Keratinocyte (primary cell): ENCODE measurements at regions not wholly inside any gene's neighbourhood (a gene's known extent, or its start where the extent isn't known, plus 50 kb on each side); places are given as distances from the start of the nearest gene placed in this dataset.

Experiments
- DNase-seq: peaks from one replicate; pipeline ENCODE4 v3.0.0-alpha.2; 2011; ENCODE audit warnings: low read depth, missing footprints, low spot score
- FAIRE-seq: peaks from 2 replicates; lab custom pipeline; 2011; peaks lifted over from hg19 to GRCh38; lab: Jason Lieb, UNC
- H2AFZ ChIP-seq: 2 replicates; pipeline ENCODE4 v1.6.0; 2012; ENCODE audit warnings: low read length, control low read depth, inconsistent platforms; ENCODE audit not compliant: control insufficient read depth
- H3K27ac ChIP-seq: 2 replicates; pipeline ENCODE4 v1.5.1; 2011; ENCODE audit warnings: low read length; ENCODE audit not compliant: control insufficient read depth, insufficient read depth
- H3K27me3 ChIP-seq: 3 replicates; pipeline ENCODE4 v1.6.0; 2011; ENCODE audit warnings: low read length; ENCODE audit not compliant: control insufficient read depth, insufficient read depth; ENCODE audit errors: extremely low read depth
- H3K36me3 ChIP-seq, 2 experiments: 2 replicates in 1 of 2; 3 replicates in 1 of 2; pipeline ENCODE4 v1.5.1; 2011; ENCODE audit warnings: low read length in 2 of 2, mild to moderate bottlenecking in 1 of 2; ENCODE audit not compliant: control insufficient read depth in 2 of 2, insufficient read depth in 2 of 2; ENCODE audit errors: extremely low read depth in 1 of 2
- H3K4me1 ChIP-seq: 3 replicates; pipeline ENCODE4 v1.5.1; 2011; ENCODE audit warnings: low read length; ENCODE audit not compliant: control insufficient read depth, insufficient read depth; ENCODE audit errors: extremely low read depth
- H3K4me2 ChIP-seq: 3 replicates; pipeline ENCODE4 v1.6.0; 2011; ENCODE audit warnings: low read depth, low read length; ENCODE audit not compliant: control insufficient read depth, insufficient read depth; ENCODE audit errors: extremely low read depth
- H3K4me3 ChIP-seq, 3 experiments: fragments of 200-600 bp in 1 of 3; sonication (generic) in 1 of 3; 2 replicates in 2 of 3; 3 replicates in 1 of 3; pipeline ENCODE4 v1.5.1; 2011 to 2016; ENCODE audit warnings: low read length in 3 of 3, mild to moderate bottlenecking in 3 of 3, control low read depth in 2 of 3, inconsistent platforms in 1 of 3, low read depth in 1 of 3, mixed read lengths in 1 of 3, mixed run types in 1 of 3, moderate library complexity in 1 of 3; ENCODE audit not compliant: control insufficient read depth in 2 of 3, insufficient read depth in 2 of 3; ENCODE audit errors: extremely low read depth in 1 of 3
- H3K79me2 ChIP-seq: 2 replicates; pipeline ENCODE4 v1.6.0; 2012; ENCODE audit warnings: low read length; ENCODE audit not compliant: control insufficient read depth, insufficient read depth
- H3K9ac ChIP-seq: 3 replicates; pipeline ENCODE4 v1.6.0; 2011; ENCODE audit warnings: low read length; ENCODE audit not compliant: control insufficient read depth, insufficient read depth; ENCODE audit errors: extremely low read depth
- H3K9me1 ChIP-seq: 3 replicates; pipeline ENCODE4 v1.6.0; 2011; ENCODE audit warnings: low read length; ENCODE audit not compliant: control insufficient read depth, insufficient read depth; ENCODE audit errors: extremely low read depth
- H3K9me3 ChIP-seq: 2 replicates; pipeline ENCODE4 v1.5.1; 2012; ENCODE audit warnings: low read depth, low read length; ENCODE audit not compliant: control insufficient read depth
- H4K20me1 ChIP-seq: 3 replicates; pipeline ENCODE4 v1.6.0; 2011; ENCODE audit warnings: low read length; ENCODE audit not compliant: control insufficient read depth, insufficient read depth; ENCODE audit errors: extremely low read depth
- EZH2 ChIP-seq: IDR thresholded peaks from one replicate; pipeline ENCODE4 v1.6.1; 2012; ENCODE audit warnings: inconsistent platforms, mild to moderate bottlenecking, low read length, moderate library complexity
- dilution Hi-C: fragments of 300-500 bp; cut with MboI; formaldehyde crosslinking; loops from one replicate; pipeline ENCODE4 v1.7.0; 2020; ENCODE audit warnings: low sequenced_read_pairs; ENCODE audit not compliant: extremely low pct_ligation_motif_present
- TF ChIP-seq, protein P1 (sequence below), 3 experiments: IDR thresholded peaks in 1 of 3; conservative IDR thresholded peaks in 1 of 3; optimal IDR thresholded peaks in 1 of 3; 2 replicates in 2 of 3; 3 replicates in 1 of 3; pipeline versions ENCODE3 to v1.5.1; 2011; ENCODE audit warnings: low read length in 3 of 3, mild to moderate bottlenecking in 3 of 3, moderate library complexity in 2 of 3, control low read depth in 1 of 3, inconsistent platforms in 1 of 3; ENCODE audit not compliant: insufficient read depth in 2 of 3; ENCODE audit errors: extremely low read depth in 1 of 3

DNA sequence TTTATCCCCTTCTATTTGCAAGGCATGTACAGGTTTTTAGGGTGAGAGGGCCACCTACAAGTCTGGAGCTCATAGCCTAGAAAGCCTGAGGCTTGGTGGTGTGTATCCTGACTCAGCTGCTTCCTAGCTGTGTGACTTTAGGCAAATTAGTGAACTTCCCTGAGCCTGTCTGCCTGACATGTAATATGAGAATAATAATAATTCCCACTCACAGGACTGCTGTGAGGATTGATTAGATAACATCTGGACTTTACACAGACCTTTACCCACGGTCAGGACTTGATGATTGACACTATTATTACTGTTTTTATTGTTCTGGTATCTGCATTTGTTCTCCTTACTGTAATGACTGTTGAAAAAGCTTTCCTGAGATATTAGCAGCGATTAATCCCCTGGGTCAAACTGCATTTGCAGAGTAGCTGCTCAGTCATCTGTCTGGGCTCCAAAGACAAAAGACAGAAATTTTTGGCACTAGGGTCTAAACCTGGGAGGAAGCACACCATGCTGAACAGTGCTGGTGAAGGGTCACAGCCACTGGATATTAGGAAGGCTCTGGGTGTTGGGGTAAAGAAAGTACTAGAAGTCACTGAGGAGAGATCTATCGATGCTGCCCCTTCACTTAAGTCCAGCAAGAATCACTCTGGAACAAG is 276.5 kb upstream of the FN1 start:
- Histone ChIP-seq H3K9me1 (no peaks in the 10 kb centered on the region), H3K4me1 (peaks cover 12% of the 10 kb centered on the region), H3K4me3 (no peak overlapping the region), H4K20me1 (no peaks in the 10 kb centered on the region), H3K27ac (no peak overlapping the region), H3K36me3 (no peaks in the 10 kb centered on the region), H3K27me3 (no peaks in the 10 kb centered on the region), H3K79me2 (no peaks in the 10 kb centered on the region), H3K4me2 (no peak overlapping the region), H3K9ac (no peak overlapping the region), H3K9me3 (no peaks in the 10 kb centered on the region), H2AFZ (peak overlapping the region; percentile 25)
- DNase-seq (no peak), FAIRE-seq (no peak)
- TF ChIP-seq, protein P1, sequence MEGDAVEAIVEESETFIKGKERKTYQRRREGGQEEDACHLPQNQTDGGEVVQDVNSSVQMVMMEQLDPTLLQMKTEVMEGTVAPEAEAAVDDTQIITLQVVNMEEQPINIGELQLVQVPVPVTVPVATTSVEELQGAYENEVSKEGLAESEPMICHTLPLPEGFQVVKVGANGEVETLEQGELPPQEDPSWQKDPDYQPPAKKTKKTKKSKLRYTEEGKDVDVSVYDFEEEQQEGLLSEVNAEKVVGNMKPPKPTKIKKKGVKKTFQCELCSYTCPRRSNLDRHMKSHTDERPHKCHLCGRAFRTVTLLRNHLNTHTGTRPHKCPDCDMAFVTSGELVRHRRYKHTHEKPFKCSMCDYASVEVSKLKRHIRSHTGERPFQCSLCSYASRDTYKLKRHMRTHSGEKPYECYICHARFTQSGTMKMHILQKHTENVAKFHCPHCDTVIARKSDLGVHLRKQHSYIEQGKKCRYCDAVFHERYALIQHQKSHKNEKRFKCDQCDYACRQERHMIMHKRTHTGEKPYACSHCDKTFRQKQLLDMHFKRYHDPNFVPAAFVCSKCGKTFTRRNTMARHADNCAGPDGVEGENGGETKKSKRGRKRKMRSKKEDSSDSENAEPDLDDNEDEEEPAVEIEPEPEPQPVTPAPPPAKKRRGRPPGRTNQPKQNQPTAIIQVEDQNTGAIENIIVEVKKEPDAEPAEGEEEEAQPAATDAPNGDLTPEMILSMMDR (optimal IDR thresholded peaks at IDR 0.05 in 1 of 3, IDR thresholded peaks at IDR 0.05 in 1 of 3, conservative IDR thresholded peaks at IDR 0.05 in 1 of 3; ENCODE audit: extremely low read depth in 1 of 3, insufficient read depth in 2 of 3, low read length in 3 of 3), result no peak
- TF ChIP-seq EZH2, result no peak
- dilution Hi-C loops, result no loop called here

DNA sequence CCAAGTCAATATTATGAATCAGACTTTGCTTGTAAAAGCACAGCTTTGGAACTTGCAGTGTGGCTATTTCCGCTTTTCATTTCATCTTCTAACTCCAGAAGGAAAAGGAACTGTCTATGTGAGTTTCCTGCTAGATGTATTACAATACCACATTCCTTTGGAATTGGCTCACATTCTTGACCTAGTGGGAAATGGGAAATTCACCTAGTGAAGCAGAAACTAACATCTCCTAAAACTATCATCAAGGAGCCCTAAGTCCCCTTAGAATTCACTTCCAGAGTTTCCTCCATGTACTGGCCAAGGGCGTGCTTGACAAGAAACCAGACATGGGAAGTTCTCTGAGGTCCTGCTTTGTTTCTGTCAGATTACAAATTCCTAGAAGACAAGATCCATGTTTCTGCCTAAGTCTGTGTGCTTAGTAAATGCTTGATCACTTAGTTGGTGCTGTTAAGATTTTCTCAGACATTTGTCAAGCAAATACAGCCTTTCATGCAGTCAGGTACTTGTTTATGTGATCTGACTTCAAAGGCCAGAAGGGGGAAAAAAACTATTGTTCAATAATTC is 275.7 kb upstream of the FN1 start:
- no peak for DNase-seq
- no peak for FAIRE-seq
- Histone ChIP-seq H3K79me2 (no peaks in the 10 kb centered on the region), H3K9me3 (no peaks in the 10 kb centered on the region), H3K4me2 (no peak overlapping the region), H3K36me3 (no peaks in the 10 kb centered on the region), H2AFZ (peak overlapping the region; percentile 32), H4K20me1 (no peaks in the 10 kb centered on the region), H3K4me1 (peaks cover 12% of the 10 kb centered on the region), H3K9me1 (no peaks in the 10 kb centered on the region), H3K9ac (no peak overlapping the region), H3K27me3 (no peaks in the 10 kb centered on the region), H3K27ac (no peak overlapping the region), H3K4me3 (no peak overlapping the region)
- TF ChIP-seq, protein P1 (optimal IDR thresholded peaks at IDR 0.05 in 1 of 3, IDR thresholded peaks at IDR 0.05 in 1 of 3, conservative IDR thresholded peaks at IDR 0.05 in 1 of 3; ENCODE audit: extremely low read depth in 1 of 3, insufficient read depth in 2 of 3, low read length in 3 of 3), result no peak
- dilution Hi-C loops, result no loop called here
